ENCODE measurements at regions not wholly inside any gene's neighbourhood (a gene's known extent, or its start where the extent isn't known, plus 50 kb on each side); places are given as distances from the start of the nearest gene placed in this dataset.
A peak's percentile ranks its signal among the peaks of the same experiment; 100 is the strongest.
"Not testable (repeated sequence)": the region's sequence is repeated elsewhere in the genome, so short reads cannot be mapped to it uniquely, and the experiment has no call there.

GRCh38 chr6:150310539-150310938 is 58.3 kb upstream of the IYD start:
- H3K79me2 ChIP-seq (ENCODE audit: low read length): no peaks in the 10 kb centered on the region
- no peak overlapping the region for H3K4me2 ChIP-seq (ENCODE audit: low read depth, low read length, poor library complexity, severe bottlenecking)
- H4K20me1 ChIP-seq (ENCODE audit: insufficient read depth, low read depth, low read length): no peaks in the 10 kb centered on the region
- H3K9me3 ChIP-seq (ENCODE audit: low read length): no peaks in the 10 kb centered on the region
- DNase-seq: no peak
- H3K27ac ChIP-seq (ENCODE audit: low read length): no peak overlapping the region
- no peaks in the 10 kb centered on the region for H3K36me3 ChIP-seq (ENCODE audit: insufficient read depth, low read length)
- no peaks in the 10 kb centered on the region for H3K27me3 ChIP-seq (ENCODE audit: low read length)
- no peak overlapping the region for H2AFZ ChIP-seq (ENCODE audit: low read length)
- H3K9ac ChIP-seq (ENCODE audit: low read length): no peak overlapping the region
- peaks cover 6% of the 10 kb centered on the region for H3K4me1 ChIP-seq (ENCODE audit: low read length)
- no peak overlapping the region for H3K4me3 ChIP-seq (ENCODE audit: low read length)
- no peaks in the 10 kb centered on the region for H3K9me2 ChIP-seq (replicated peaks; ENCODE audit: insufficient read depth, low read length)

GRCh38 chr6:150311149-150311944 is 57.5 kb upstream of the IYD start:
- H3K9me2 ChIP-seq (replicated peaks; ENCODE audit: insufficient read depth, low read length); H3K4me1 ChIP-seq (ENCODE audit: low read length); H3K4me3 ChIP-seq (ENCODE audit: low read length); H3K4me2 ChIP-seq (ENCODE audit: low read depth, low read length, poor library complexity, severe bottlenecking); H3K79me2 ChIP-seq (ENCODE audit: low read length); H3K36me3 ChIP-seq (ENCODE audit: insufficient read depth, low read length); H3K9me3 ChIP-seq (ENCODE audit: low read length); H4K20me1 ChIP-seq (ENCODE audit: insufficient read depth, low read depth, low read length); H2AFZ ChIP-seq (ENCODE audit: low read length); DNase-seq; H3K27me3 ChIP-seq (ENCODE audit: low read length); H3K27ac ChIP-seq (ENCODE audit: low read length); H3K9ac ChIP-seq (ENCODE audit: low read length): not testable (repeated sequence)

GRCh38 chr6:150312395-150312794 is 56.4 kb upstream of the IYD start:
- H3K9ac ChIP-seq (ENCODE audit: low read length): no peak overlapping the region
- peaks cover 6% of the 10 kb centered on the region for H3K4me1 ChIP-seq (ENCODE audit: low read length)
- no peaks in the 10 kb centered on the region for H4K20me1 ChIP-seq (ENCODE audit: insufficient read depth, low read depth, low read length)
- H3K4me2 ChIP-seq (ENCODE audit: low read depth, low read length, poor library complexity, severe bottlenecking): peak overlapping the region; percentile 9
- H3K4me3 ChIP-seq (ENCODE audit: low read length): no peak overlapping the region; the same call in 1 of the 2 replicates
- H3K36me3 ChIP-seq (ENCODE audit: insufficient read depth, low read length): no peaks in the 10 kb centered on the region
- no peaks in the 10 kb centered on the region for H3K79me2 ChIP-seq (ENCODE audit: low read length)
- H3K27me3 ChIP-seq (ENCODE audit: low read length): no peaks in the 10 kb centered on the region
- no peak for DNase-seq
- H3K9me3 ChIP-seq (ENCODE audit: low read length): no peaks in the 10 kb centered on the region
- H2AFZ ChIP-seq (ENCODE audit: low read length): 0 out of 2 replicates have a peak overlapping the region, but pooled peaks have one; percentile 3
- no peak overlapping the region for H3K27ac ChIP-seq (ENCODE audit: low read length)
- no peaks in the 10 kb centered on the region for H3K9me2 ChIP-seq (replicated peaks; ENCODE audit: insufficient read depth, low read length)

- H3K9me3 ChIP-seq (ENCODE audit: low read length): no peaks in the 10 kb centered on the region
- DNase-seq: no peak
- no peaks in the 10 kb centered on the region for H4K20me1 ChIP-seq (ENCODE audit: insufficient read depth, low read depth, low read length)
- H3K4me1 ChIP-seq (ENCODE audit: low read length): peaks cover 6% of the 10 kb centered on the region
- H3K27ac ChIP-seq (ENCODE audit: low read length): no peak overlapping the region
- H3K27me3 ChIP-seq (ENCODE audit: low read length): no peaks in the 10 kb centered on the region
- no peak overlapping the region; the same call in 1 of the 2 replicates for H3K4me3 ChIP-seq (ENCODE audit: low read length)
- H3K9me2 ChIP-seq (replicated peaks; ENCODE audit: insufficient read depth, low read length): no peaks in the 10 kb centered on the region
- H3K36me3 ChIP-seq (ENCODE audit: insufficient read depth, low read length): no peaks in the 10 kb centered on the region
- 0 out of 2 replicates have a peak overlapping the region, but pooled peaks have one; percentile 27 for H2AFZ ChIP-seq (ENCODE audit: low read length)
- H3K79me2 ChIP-seq (ENCODE audit: low read length): no peaks in the 10 kb centered on the region
- H3K9ac ChIP-seq (ENCODE audit: low read length): no peak overlapping the region
- H3K4me2 ChIP-seq (ENCODE audit: low read depth, low read length, poor library complexity, severe bottlenecking): peak overlapping the region; percentile 9
Measured at GRCh38 chr6:150312844-150313584, 55.8 kb upstream of the IYD start.

GRCh38 chr6:150313781-150314180 is 55.0 kb upstream of the IYD start:
- Histone ChIP-seq H3K9me3 (ENCODE audit: low read length) (no peaks in the 10 kb centered on the region), H3K27me3 (ENCODE audit: low read length) (no peaks in the 10 kb centered on the region), H3K4me3 (ENCODE audit: low read length) (no peak overlapping the region), H2AFZ (ENCODE audit: low read length) (0 out of 2 replicates have a peak overlapping the region, but pooled peaks have one; percentile 27), H3K4me1 (ENCODE audit: low read length) (peaks cover 6% of the 10 kb centered on the region), H3K4me2 (ENCODE audit: low read depth, low read length, poor library complexity, severe bottlenecking) (no peak overlapping the region), H4K20me1 (ENCODE audit: insufficient read depth, low read depth, low read length) (no peaks in the 10 kb centered on the region), H3K9me2 (replicated peaks; ENCODE audit: insufficient read depth, low read length) (no peaks in the 10 kb centered on the region), H3K9ac (ENCODE audit: low read length) (no peak overlapping the region), H3K79me2 (ENCODE audit: low read length) (no peaks in the 10 kb centered on the region), H3K27ac (ENCODE audit: low read length) (no peak overlapping the region), H3K36me3 (ENCODE audit: insufficient read depth, low read length) (no peaks in the 10 kb centered on the region)
- no peak for DNase-seq

- H3K27ac ChIP-seq (ENCODE audit: low read length): no peak overlapping the region
- no peaks in the 10 kb centered on the region for H3K27me3 ChIP-seq (ENCODE audit: low read length)
- no peak overlapping the region for H3K9ac ChIP-seq (ENCODE audit: low read length)
- peaks cover 6% of the 10 kb centered on the region for H3K4me1 ChIP-seq (ENCODE audit: low read length)
- no peak overlapping the region for H2AFZ ChIP-seq (ENCODE audit: low read length)
- H4K20me1 ChIP-seq (ENCODE audit: insufficient read depth, low read depth, low read length): no peaks in the 10 kb centered on the region
- no peaks in the 10 kb centered on the region for H3K36me3 ChIP-seq (ENCODE audit: insufficient read depth, low read length)
- H3K9me3 ChIP-seq (ENCODE audit: low read length): no peaks in the 10 kb centered on the region
- H3K4me3 ChIP-seq (ENCODE audit: low read length): no peak overlapping the region
- DNase-seq: peak; percentile 56
- no peak overlapping the region for H3K4me2 ChIP-seq (ENCODE audit: low read depth, low read length, poor library complexity, severe bottlenecking)
- no peaks in the 10 kb centered on the region for H3K79me2 ChIP-seq (ENCODE audit: low read length)
- H3K9me2 ChIP-seq (replicated peaks; ENCODE audit: insufficient read depth, low read length): no peaks in the 10 kb centered on the region
Measured at GRCh38 chr6:150314230-150315188, 54.3 kb upstream of the IYD start.

- DNase-seq: no peak
- no peaks in the 10 kb centered on the region for H3K79me2 ChIP-seq (ENCODE audit: low read length)
- H3K36me3 ChIP-seq (ENCODE audit: insufficient read depth, low read length): no peaks in the 10 kb centered on the region
- peaks cover 6% of the 10 kb centered on the region for H3K4me1 ChIP-seq (ENCODE audit: low read length)
- no peak overlapping the region for H3K4me3 ChIP-seq (ENCODE audit: low read length)
- H3K4me2 ChIP-seq (ENCODE audit: low read depth, low read length, poor library complexity, severe bottlenecking): no peak overlapping the region
- H2AFZ ChIP-seq (ENCODE audit: low read length): no peak overlapping the region
- H3K9me2 ChIP-seq (replicated peaks; ENCODE audit: insufficient read depth, low read length): no peaks in the 10 kb centered on the region
- no peaks in the 10 kb centered on the region for H3K27me3 ChIP-seq (ENCODE audit: low read length)
- H3K9ac ChIP-seq (ENCODE audit: low read length): no peak overlapping the region
- no peaks in the 10 kb centered on the region for H4K20me1 ChIP-seq (ENCODE audit: insufficient read depth, low read depth, low read length)
- H3K9me3 ChIP-seq (ENCODE audit: low read length): no peaks in the 10 kb centered on the region
- no peak overlapping the region for H3K27ac ChIP-seq (ENCODE audit: low read length)
Measured at GRCh38 chr6:150315626-150316025, 53.2 kb upstream of the IYD start.
